NCI-H2196 treated with DMSO at 0.1 percent for 48 hours (cell line): ENCODE measurements at regions not wholly inside any gene's neighbourhood (a gene's known extent, or its start where the extent isn't known, plus 50 kb on each side); places are given as distances from the start of the nearest gene placed in this dataset.

Source experiments
- DNase-seq: peaks from one replicate; lab custom pipeline; 2025; ENCODE audit not compliant: unreplicated experiment; lab: John Stamatoyannopoulos, UW

GRCh38 chr3:21801631-21802030 lies 50.6 kb upstream of the ZNF385D start:
- no peak for DNase-seq

GRCh38 chr3:21803604-21804003 lies 52.6 kb upstream of the ZNF385D start:
- DNase-seq: no peak

DNA sequence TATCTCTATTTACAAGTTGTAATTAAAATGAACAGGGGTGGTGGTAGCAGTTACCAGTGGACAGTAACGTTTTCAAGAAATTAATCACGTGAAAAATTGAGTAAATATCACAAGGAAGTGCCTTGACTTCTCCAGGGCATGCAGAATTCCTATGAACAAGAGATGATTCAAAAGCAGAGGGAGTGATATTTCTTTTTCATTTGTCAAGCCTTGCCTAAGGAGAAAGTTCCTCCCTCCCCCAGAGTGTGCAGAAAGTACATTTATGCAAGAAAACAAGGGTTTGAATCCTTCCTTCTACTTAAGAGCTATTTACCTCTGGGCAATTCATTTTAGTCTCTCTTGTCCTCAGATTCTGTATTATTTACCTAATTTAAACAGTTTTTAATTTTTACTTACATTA lies 53.3 kb upstream of the ZNF385D start:
- DNase-seq: no peak

GRCh38 chr3:21806733-21807132 lies 55.7 kb upstream of the ZNF385D start:
- DNase-seq: no peak

GRCh38 chr3:21825684-21826083 lies 74.7 kb upstream of the ZNF385D start:
- no peak for DNase-seq

- no peak for DNase-seq
Measured at GRCh38 chr3:21826416-21826815, 75.4 kb upstream of the ZNF385D start.

DNA sequence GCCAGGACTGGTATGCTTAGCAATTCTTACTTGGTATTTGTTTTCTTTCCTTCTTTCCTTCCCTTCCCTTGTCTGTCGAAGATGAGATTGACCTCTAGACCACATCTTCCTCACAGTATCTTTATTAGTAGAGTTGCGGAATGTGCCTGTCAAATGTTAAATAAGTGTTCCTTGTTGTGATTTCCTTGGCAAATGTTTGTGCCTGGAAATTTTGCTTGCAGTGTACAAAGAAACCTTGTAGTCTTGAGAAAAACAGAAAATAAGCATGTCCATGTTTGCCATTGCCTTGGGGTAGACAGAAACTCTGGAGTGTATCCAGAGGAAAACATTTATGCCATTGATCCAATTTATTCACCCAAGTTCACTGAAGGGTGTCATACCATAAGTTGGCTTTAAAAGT lies 79.5 kb upstream of the ZNF385D start:
- DNase-seq: no peak

DNA sequence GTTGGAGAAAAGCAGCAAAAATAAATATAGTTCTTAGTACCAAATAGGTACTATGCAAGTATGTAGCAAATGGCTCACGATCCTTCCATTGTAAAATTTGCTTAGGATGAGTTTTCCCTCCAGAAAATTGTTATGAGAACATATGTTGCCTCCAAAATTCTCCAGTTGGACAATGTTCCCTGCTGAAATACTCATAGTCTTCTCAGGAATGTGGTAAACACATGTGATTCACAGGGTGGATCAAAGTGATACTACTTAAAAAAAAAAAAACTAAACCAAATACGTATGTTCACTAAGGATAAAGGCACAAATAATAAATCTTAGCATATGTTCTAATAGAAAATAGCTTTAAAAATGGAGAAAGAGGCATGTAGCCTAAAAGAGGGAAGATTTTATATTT lies 84.3 kb upstream of the ZNF385D start:
- no peak for DNase-seq

DNA sequence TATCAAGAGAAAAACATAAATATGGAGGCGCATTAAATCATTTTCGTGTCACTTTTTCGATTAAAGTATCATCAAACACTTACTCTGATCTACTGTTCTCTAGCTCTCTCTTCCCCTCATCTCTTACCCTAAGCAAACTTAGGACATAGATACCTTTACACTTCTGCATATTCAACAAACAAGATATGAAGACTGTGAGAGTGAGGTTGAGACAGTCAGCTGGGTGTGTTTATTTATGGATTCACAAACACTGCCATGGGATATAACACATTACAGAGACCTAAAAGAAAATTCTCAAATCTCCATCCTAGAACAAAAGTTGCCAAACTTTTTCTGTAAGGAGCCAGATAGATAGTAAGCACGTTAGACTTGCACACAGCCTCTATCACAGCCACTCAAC lies 85.2 kb upstream of the ZNF385D start:
- no peak for DNase-seq

DNA sequence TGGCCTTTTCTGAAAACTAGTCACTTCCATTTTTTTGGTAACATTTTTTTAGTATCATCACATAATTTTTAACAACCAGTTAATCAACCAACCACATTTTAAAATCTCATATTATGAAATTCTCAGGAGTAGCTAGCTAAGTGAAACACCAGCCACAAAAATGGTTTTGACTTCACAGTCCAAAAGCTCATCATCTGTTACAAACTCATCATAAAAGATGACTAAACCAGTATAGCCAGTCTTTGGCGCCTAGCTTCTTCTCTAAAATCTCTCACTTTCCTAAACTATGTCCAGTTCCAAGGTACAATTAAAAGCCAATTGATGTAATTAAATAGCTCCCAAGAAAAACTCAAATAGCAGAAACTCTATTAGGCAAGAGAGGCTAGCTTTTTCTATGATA lies 88.2 kb upstream of the ZNF385D start:
- DNase-seq: no peak

GRCh38 chr3:21839592-21839991 lies 88.6 kb upstream of the ZNF385D start:
- DNase-seq: no peak

GRCh38 chr3:21847005-21847404 lies 96.0 kb upstream of the ZNF385D start:
- DNase-seq: no peak

GRCh38 chr3:21859124-21860081 lies 108.4 kb upstream of the ZNF385D start:
- no peak for DNase-seq

GRCh38 chr3:21860082-21860475 lies 109.1 kb upstream of the ZNF385D start:
- DNase-seq: no peak

GRCh38 chr3:21860657-21861056 lies 109.6 kb upstream of the ZNF385D start:
- DNase-seq: no peak

DNA sequence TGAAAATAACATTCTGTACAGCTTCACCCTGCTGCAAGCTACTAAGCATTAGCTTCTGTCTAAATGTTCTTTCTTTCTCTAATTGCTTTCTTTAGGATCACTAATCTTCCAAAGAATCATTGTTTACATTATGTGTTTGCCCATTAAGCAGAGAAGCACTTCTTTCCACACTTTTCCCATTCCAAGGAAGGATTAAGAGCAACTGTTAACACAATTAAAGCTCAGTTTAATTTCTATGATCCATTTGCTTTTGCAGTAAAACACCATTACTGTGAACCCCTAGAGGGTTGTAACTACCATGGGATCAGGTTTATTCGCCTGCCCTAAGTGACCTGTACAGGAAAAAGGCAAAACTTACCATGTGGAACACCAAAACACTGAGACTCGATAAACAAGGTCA lies 125.8 kb upstream of the ZNF385D start:
- no peak for DNase-seq

- no peak for DNase-seq
Measured at GRCh38 chr3:21877214-21877754, 126.3 kb upstream of the ZNF385D start.

DNA sequence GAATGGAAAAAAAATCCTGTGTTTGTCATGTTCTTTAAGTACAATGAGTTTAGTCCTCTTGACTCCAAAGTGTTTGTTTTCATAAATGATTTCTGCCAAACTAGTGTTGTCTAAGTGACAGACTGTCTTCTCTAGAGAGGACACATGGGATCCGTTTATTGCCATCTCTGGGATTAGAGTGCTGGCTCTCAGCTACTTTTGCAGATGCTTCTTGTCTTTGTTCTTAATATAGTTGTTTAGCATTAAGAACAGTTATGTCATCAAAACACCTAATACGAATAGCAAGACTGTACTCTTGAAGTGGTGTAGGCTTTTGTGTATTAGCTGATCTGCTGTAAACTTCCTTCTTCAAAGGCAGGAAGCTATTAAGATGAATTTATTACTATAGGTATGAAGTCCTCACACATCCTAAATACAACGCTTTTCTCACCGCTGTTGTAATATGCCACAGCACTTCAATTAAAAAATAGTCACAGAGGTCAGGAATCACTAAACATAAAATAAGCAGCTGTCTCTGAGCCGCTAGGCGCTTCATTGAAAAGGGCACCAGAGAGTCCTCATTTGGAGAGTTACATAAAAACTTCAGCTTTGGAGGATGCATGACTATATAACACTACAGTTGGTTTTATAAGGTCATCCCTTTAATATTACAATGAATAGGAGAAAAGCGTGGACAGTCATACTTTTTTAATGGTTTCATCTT lies 128.3 kb upstream of the ZNF385D start:
- DNase-seq: no peak

- DNase-seq: no peak
Measured at GRCh38 chr3:21888656-21889055, 137.6 kb upstream of the ZNF385D start.

DNA sequence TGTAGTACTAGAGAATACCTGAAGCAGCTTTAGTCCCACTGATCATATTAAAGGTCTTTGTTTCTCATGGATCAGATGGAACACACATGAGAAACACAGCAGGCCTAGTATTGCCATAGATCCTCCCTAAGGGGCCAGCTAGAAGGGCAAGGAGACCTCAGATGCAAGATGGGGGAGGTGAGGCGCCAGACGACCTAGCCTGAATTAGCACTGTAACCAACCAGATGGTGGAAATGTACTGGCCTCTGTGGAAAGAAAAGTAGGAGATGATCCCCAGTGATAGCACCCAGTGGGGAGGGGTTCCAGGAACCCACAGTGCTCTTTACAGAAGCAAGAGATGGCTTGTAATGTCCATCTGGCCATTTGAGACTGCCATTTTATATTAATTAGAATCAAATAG lies 138.2 kb upstream of the ZNF385D start:
- DNase-seq: no peak

- no peak for DNase-seq
Measured at GRCh38 chr3:21892104-21892503, 141.1 kb upstream of the ZNF385D start.

DNA sequence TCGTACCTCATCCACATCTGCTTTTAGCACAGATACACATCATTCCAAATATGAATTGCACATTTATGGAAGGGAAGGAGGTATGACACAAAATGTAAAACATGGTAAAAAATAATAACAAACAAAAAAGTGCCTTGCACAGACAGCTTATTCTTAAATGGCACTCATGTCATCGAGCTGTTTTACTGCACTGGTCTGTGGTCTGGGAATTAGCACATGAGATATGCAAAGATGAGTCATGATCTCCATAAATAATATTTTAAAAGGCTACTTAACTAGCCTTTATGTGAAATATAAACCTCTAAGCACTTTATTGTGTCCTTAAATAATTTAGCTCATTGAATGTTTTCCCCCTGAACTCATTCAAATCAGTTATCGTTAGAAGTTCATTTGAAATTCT lies 142.2 kb upstream of the ZNF385D start:
- no peak for DNase-seq
